ENCODE measurements at regions not wholly inside any gene's neighbourhood (a gene's known extent, or its start where the extent isn't known, plus 50 kb on each side); places are given as distances from the start of the nearest gene placed in this dataset.
"Not testable (repeated sequence)": the region's sequence is repeated elsewhere in the genome, so short reads cannot be mapped to it uniquely, and the experiment has no call there.

DNA sequence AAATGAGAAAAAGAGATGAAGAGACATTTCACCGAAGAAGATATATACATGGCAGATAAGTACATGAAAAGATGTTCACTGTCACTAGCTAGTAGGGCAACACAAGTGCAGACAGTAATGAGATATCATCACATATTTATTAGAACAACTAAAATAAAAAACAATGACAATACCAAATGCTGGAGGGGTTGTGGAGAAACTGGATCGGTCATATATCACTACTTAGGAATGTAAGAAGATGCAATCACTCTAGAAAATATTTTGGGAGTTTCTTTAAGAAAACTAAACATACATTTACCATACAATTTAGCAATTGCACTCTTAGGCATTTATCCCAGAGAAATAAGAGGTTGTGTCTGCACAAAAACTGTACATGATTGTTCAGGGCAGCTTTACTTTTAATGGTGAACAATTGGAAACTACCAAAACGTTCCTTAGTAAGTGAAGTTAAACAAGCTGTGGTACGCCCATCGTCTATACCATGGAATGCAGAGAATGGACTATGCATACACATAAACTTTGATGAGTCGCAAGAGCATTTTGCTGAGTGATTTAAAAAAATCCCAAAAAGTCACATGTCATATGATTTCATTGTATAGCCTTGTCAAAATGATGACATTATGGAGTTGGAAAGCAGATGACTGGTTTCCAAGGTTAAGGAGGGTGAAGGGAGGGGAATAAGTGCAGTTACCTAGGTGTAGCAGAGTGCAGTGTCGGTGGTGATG lies 149.0 kb upstream of the UBE3A start:
- Histone ChIP-seq H3K36me3 (ENCODE audit: low read depth) (no peaks in the 10 kb centered on the region), H3K4me1 (ENCODE audit: insufficient read depth, poor library complexity, severe bottlenecking) (no peaks in the 10 kb centered on the region), H3K9me3 (ENCODE audit: severe bottlenecking) (peaks cover 4% of the 10 kb centered on the region), H3K27me3 (ENCODE audit: insufficient read depth, poor library complexity, severe bottlenecking) (no peaks in the 10 kb centered on the region), H3K27ac (ENCODE audit: poor library complexity, severe bottlenecking) (no peak overlapping the region), H3K4me3 (ENCODE audit: severe bottlenecking) (no peak overlapping the region)
- TF ChIP-seq CTCF (IDR thresholded peaks at IDR 0.05; ENCODE audit: poor library complexity, severe bottlenecking) = no peak
- DNase-seq (ENCODE audit: low spot score) (no peak), ATAC-seq (ENCODE audit: low read depth) (no peak)

GRCh38 chr15:25582886-25583285 lies 144.1 kb upstream of the UBE3A start:
- no peaks in the 10 kb centered on the region for H3K4me1 ChIP-seq (ENCODE audit: insufficient read depth, poor library complexity, severe bottlenecking)
- H3K9me3 ChIP-seq (ENCODE audit: severe bottlenecking) = no peaks in the 10 kb centered on the region
- H3K27ac ChIP-seq (ENCODE audit: poor library complexity, severe bottlenecking) = no peak overlapping the region
- H3K27me3 ChIP-seq (ENCODE audit: insufficient read depth, poor library complexity, severe bottlenecking) = peaks cover 7% of the 10 kb centered on the region
- H3K4me3 ChIP-seq (ENCODE audit: severe bottlenecking) = no peak overlapping the region
- no peak for ATAC-seq (ENCODE audit: low read depth)
- no peak for DNase-seq (ENCODE audit: low spot score)
- TF ChIP-seq CTCF (IDR thresholded peaks at IDR 0.05; ENCODE audit: poor library complexity, severe bottlenecking) = no peak
- no peaks in the 10 kb centered on the region for H3K36me3 ChIP-seq (ENCODE audit: low read depth)

GRCh38 chr15:25579127-25579526 lies 140.3 kb upstream of the UBE3A start:
- no peak for TF ChIP-seq CTCF (IDR thresholded peaks at IDR 0.05; ENCODE audit: poor library complexity, severe bottlenecking)
- ATAC-seq (ENCODE audit: low read depth) = no peak
- Histone ChIP-seq H3K27me3 (ENCODE audit: insufficient read depth, poor library complexity, severe bottlenecking) (peaks cover 11% of the 10 kb centered on the region), H3K4me3 (ENCODE audit: severe bottlenecking) (no peak overlapping the region), H3K9me3 (ENCODE audit: severe bottlenecking) (no peaks in the 10 kb centered on the region), H3K27ac (ENCODE audit: poor library complexity, severe bottlenecking) (no peak overlapping the region), H3K36me3 (ENCODE audit: low read depth) (no peaks in the 10 kb centered on the region), H3K4me1 (ENCODE audit: insufficient read depth, poor library complexity, severe bottlenecking) (no peaks in the 10 kb centered on the region)
- DNase-seq (ENCODE audit: low spot score) = no peak

GRCh38 chr15:25572191-25572590 lies 133.4 kb upstream of the UBE3A start:
- no peak for TF ChIP-seq CTCF (IDR thresholded peaks at IDR 0.05; ENCODE audit: poor library complexity, severe bottlenecking)
- DNase-seq (ENCODE audit: low spot score) (no peak), ATAC-seq (ENCODE audit: low read depth) (no peak)
- H3K4me3 ChIP-seq (ENCODE audit: severe bottlenecking) = no peak overlapping the region
- H3K27me3 ChIP-seq (ENCODE audit: insufficient read depth, poor library complexity, severe bottlenecking) = peaks cover 9% of the 10 kb centered on the region
- H3K36me3 ChIP-seq (ENCODE audit: low read depth) = no peaks in the 10 kb centered on the region
- H3K9me3 ChIP-seq (ENCODE audit: severe bottlenecking) = no peaks in the 10 kb centered on the region
- H3K27ac ChIP-seq (ENCODE audit: poor library complexity, severe bottlenecking) = no peak overlapping the region
- no peaks in the 10 kb centered on the region for H3K4me1 ChIP-seq (ENCODE audit: insufficient read depth, poor library complexity, severe bottlenecking)

GRCh38 chr15:25568751-25569150 lies 129.9 kb upstream of the UBE3A start:
- H3K27me3 ChIP-seq (ENCODE audit: insufficient read depth, poor library complexity, severe bottlenecking) = peaks cover 5% of the 10 kb centered on the region
- DNase-seq (ENCODE audit: low spot score) = no peak
- ATAC-seq (ENCODE audit: low read depth) = no peak
- no peaks in the 10 kb centered on the region for H3K9me3 ChIP-seq (ENCODE audit: severe bottlenecking)
- no peak overlapping the region for H3K4me3 ChIP-seq (ENCODE audit: severe bottlenecking)
- TF ChIP-seq CTCF (IDR thresholded peaks at IDR 0.05; ENCODE audit: poor library complexity, severe bottlenecking) = no peak
- H3K36me3 ChIP-seq (ENCODE audit: low read depth) = no peaks in the 10 kb centered on the region
- H3K27ac ChIP-seq (ENCODE audit: poor library complexity, severe bottlenecking) = no peak overlapping the region
- no peaks in the 10 kb centered on the region for H3K4me1 ChIP-seq (ENCODE audit: insufficient read depth, poor library complexity, severe bottlenecking)

GRCh38 chr15:25566545-25566944 lies 127.7 kb upstream of the UBE3A start:
- not testable (repeated sequence) for H3K4me3 ChIP-seq (ENCODE audit: severe bottlenecking); H3K9me3 ChIP-seq (ENCODE audit: severe bottlenecking); H3K36me3 ChIP-seq (ENCODE audit: low read depth); H3K4me1 ChIP-seq (ENCODE audit: insufficient read depth, poor library complexity, severe bottlenecking); DNase-seq (ENCODE audit: low spot score); H3K27me3 ChIP-seq (ENCODE audit: insufficient read depth, poor library complexity, severe bottlenecking); ATAC-seq (ENCODE audit: low read depth); H3K27ac ChIP-seq (ENCODE audit: poor library complexity, severe bottlenecking)

Measured in RWPE2 (cell line).